ENCODE measurements at regions not wholly inside any gene's neighbourhood (a gene's known extent, or its start where the extent isn't known, plus 50 kb on each side); places are given as distances from the start of the nearest gene placed in this dataset.
A peak's percentile ranks its signal among the peaks of the same experiment; 100 is the strongest.

- DNase-seq, result no peak
Observed at GRCh38 chr1:234972411-234973191, 156.0 kb downstream of the TOMM20 start.

GRCh38 chr1:234971586-234972297 lies 156.9 kb downstream of the TOMM20 start:
- no peak for DNase-seq

- DNase-seq, result peak; percentile 95
Observed at GRCh38 chr1:234970731-234971476, 157.7 kb downstream of the TOMM20 start.

- no peak for DNase-seq
Observed at GRCh38 chr1:234970401-234970730, 158.3 kb downstream of the TOMM20 start.

GRCh38 chr1:234969581-234970400 lies 158.8 kb downstream of the TOMM20 start:
- DNase-seq, result peak; percentile 91

GRCh38 chr1:234969011-234969441 lies 159.6 kb downstream of the TOMM20 start:
- no peak for DNase-seq

- no peak for DNase-seq
Observed at GRCh38 chr1:234968451-234968850, 160.2 kb downstream of the TOMM20 start.

- DNase-seq, result no peak
Observed at GRCh38 chr1:234967121-234967520, 161.5 kb downstream of the TOMM20 start.

GRCh38 chr1:234965111-234965510 lies 163.5 kb downstream of the TOMM20 start:
- DNase-seq, result no peak

- DNase-seq, result peak; percentile 54
Observed at GRCh38 chr1:234963904-234964702, 164.5 kb downstream of the TOMM20 start.

- peak; percentile 77 for DNase-seq
Observed at GRCh38 chr1:234963180-234963903, 165.3 kb downstream of the TOMM20 start.

- DNase-seq, result peak; percentile 86
Observed at GRCh38 chr1:234962340-234962989, 166.2 kb downstream of the TOMM20 start.

- peak; percentile 56 for DNase-seq
Observed at GRCh38 chr1:234961456-234962339, 166.9 kb downstream of the TOMM20 start.

- peak; percentile 45 for DNase-seq
Observed at GRCh38 chr1:234960722-234961455, 167.7 kb downstream of the TOMM20 start.

- no peak for DNase-seq
Observed at GRCh38 chr1:234958706-234959657, 169.7 kb downstream of the TOMM20 start.

- DNase-seq, result no peak
Observed at GRCh38 chr1:234958066-234958705, 170.5 kb downstream of the TOMM20 start.
